ENCODE measurements at regions not wholly inside any gene's neighbourhood (a gene's known extent, or its start where the extent isn't known, plus 50 kb on each side); places are given as distances from the start of the nearest gene placed in this dataset.
"Not testable (repeated sequence)": the region's sequence is repeated elsewhere in the genome, so short reads cannot be mapped to it uniquely, and the experiment has no call there.

DNA sequence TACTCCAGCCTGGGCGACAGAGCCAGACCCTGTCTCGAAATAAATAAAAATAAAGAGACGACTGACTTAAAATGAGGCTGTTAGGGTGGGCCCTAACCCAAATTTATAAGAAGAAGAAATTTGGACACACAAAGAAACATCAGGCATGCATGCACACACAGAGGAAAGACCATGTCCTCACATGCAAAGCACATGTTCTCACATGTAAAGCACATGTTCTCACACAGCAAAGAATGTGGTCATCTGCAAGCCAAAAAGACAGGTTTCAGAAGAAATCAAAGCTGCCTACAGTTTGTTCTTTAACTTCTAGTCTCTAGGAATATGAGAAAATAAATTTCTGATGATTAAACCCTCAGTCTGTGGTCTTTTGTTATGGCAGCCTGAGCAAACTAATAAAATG lies 132.3 kb upstream of the CRIM1 start:
- DNase-seq = no peak

DNA sequence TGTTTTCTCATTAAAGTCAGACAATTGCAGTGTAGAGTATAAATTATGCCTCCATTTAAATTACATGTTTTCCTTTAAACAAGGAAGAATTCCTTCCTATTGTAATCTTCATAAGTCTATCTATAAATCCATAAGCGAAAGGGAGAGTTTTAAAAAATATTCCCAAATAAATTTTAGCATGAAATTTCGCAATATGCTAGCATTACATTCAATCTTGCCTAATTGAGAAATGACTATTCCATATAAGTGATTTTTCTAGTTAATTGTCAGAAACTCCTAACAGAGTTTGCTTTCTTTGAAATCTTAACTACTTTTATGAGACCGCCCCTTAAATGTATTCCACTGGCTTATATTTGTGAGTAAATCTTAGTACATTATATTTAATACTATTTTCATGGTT lies 133.1 kb upstream of the CRIM1 start:
- no peak for DNase-seq

DNA sequence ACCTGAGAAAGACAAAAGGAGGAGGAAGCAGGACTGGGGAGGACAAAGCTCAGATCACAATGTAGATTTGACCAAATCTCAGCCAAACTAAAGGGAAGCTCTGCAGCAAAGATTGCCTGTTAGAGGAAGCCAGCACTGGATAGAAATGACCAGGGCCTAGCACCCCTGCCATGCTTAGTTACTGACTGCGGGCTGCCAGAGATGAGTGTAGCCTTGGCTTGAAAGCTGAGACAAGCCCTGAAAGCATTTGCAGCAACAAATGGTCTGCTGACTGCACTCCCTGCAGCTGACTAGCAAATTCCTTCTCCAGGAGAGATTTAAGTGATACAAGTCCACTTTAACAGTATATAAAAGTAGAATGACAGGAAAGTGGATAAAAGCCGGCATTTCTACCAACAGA lies 140.9 kb upstream of the CRIM1 start:
- no peak for DNase-seq

- DNase-seq = no peak
Measured at GRCh38 chr2:36203366-36203765, 152.2 kb upstream of the CRIM1 start.

DNA sequence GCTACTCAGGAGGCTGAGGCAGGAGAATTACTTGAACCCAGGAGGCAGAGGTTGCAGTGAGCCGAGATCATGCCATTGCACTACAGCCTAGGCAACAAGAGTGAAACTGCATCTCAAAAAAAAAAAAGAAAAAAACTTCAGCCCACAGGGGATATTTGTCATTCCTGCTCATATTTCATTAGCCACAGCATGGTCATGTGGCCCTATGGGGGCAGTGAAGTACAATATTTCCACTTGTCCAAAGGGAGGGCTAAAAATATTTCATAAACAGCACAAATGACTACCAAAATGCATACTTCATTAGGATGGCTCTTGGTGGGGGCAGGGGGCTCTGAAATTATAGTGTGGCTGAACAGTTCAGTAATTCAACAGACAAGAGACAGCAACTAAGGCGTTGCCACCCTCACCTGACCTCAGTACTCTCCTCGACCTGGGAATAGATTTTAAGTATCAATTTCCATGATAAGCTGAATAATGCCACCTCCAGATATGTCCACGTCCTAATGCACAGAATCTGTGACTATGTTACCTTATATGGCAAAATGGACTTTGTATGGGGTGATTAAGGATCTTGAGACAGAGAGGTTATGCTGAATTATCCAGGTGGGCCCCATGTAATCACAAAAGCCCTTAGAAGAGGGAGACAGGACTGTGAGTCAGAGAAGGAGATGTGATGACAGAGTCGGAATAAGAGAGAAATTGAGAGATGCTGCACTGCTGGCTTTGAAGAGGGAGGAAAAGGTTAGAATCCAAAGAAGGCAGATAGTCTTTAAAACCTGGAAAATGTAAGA lies 158.2 kb upstream of the CRIM1 start:
- DNase-seq = no peak

GRCh38 chr2:36193680-36194079 lies 161.9 kb upstream of the CRIM1 start:
- DNase-seq = no peak

DNA sequence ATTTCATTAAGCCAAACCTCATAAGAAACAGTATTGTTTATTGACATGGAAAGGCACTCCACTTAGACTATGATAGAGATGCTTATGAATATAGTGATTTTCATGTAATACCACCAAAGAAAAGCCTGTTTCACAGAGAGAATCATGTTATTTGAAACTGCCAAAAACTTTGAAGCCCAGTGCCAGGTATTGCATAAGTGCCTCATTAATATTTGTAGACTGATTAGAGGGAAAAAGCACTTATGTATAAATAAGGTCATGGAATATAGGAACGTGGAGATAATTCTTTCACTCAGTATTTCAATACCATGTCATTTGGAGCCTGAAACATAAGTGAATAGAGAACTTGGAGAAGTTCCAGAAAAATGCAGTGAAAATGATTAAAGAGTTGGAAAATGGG lies 162.6 kb upstream of the CRIM1 start:
- DNase-seq = no peak

DNA sequence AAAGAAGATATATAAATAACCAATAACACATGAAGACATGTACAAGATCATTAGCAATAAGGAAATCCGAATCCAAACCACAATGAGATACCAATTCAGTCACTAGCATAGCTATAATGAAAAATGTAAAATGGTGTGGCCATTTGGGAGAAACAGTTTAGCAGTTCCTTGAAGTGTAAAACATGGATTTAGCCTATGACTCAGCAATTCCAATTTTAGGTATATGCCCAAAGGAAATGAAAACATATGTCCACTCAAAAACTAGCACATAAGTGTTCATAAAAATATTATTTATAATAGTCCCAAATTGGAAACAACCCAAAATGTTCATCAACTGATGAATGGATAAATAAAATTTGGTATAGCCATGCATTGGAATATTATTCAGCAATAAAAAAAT lies 165.5 kb upstream of the CRIM1 start:
- no peak for DNase-seq

DNA sequence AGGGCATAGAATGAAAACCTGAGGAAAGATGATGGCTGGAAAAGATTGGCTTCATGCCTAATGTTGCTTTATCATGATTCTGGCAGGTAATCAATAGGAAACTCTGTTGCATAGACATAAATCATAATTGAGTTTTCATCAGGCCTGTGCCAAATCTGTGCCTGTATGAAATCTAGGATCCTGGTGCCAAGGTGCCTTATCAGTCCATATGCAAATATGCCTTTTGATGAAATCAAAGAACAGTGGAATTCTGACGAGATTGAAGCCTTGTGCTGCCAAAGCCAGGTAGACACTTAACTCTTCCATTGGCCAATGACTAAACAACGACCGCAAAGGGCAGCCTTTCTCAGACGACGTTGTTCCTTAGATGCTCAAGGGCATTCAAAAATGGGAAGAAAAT lies 170.0 kb upstream of the CRIM1 start:
- no peak for DNase-seq

GRCh38 chr2:36184848-36185247 lies 170.7 kb upstream of the CRIM1 start:
- no peak for DNase-seq

DNA sequence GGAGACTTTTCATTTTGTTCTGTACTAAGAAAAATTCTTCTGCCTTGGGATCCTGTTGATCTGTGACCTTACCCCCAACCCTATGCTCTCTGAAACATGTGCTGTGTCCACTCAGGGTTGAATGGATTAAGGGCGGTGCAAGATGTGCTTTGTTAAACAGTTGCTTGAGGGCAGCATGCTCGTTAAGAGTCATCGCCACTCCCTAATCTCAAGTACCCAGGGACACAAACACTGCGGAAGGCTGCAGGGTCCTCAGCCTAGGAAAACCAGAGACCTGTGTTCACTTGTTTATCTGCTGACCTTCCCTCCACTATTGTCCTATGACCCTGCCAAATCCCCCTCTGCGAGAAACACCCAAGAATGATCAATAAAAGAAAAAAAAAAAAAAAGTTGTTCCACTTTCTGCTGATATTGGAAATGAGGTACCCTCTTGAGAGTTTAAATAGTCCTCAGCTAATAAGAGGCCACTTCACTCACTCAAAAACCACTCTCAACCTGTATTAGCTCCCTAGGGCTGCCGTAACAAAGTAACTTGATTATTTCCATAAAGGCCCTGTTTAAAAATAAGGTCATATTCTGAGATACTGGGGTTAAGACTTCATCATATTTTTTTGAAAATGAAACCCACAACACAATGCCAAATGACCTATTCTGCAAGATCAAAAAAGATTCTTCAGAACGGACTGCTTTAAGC lies 174.6 kb upstream of the CRIM1 start:
- DNase-seq = not testable (repeated sequence)

GRCh38 chr2:36180293-36180692 lies 175.3 kb upstream of the CRIM1 start:
- not testable (repeated sequence) for DNase-seq

DNA sequence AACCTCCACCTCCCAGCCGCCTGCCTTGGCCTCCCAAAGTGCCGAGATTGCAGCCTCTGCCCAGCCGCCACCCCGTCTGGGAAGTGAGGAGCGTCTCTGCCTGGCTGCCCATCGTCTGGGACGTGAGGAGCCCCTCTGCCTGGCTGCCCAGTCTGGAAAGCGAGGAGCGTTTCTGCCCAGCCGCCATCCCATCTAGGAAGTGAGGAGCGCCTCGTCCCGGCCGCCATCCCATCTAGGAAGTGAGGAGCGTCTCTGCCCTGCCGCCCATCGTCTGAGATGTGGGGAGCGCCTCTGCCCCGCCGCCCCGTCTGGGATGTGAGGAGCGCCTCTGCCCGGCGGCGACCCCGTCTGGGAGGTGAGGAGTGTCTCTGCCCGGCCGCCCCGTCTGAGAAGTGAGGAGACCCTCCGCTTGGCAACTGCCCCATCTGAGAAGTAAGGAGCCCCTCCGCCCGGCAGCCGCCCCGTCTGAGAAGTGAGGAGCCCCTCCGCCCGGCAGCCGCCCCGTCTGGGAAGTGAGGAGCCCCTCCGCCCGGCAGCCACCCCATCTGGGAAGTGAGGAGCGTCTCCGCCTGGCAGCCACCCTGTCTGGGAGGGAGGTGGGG lies 175.8 kb upstream of the CRIM1 start:
- not testable (repeated sequence) for DNase-seq

DNA sequence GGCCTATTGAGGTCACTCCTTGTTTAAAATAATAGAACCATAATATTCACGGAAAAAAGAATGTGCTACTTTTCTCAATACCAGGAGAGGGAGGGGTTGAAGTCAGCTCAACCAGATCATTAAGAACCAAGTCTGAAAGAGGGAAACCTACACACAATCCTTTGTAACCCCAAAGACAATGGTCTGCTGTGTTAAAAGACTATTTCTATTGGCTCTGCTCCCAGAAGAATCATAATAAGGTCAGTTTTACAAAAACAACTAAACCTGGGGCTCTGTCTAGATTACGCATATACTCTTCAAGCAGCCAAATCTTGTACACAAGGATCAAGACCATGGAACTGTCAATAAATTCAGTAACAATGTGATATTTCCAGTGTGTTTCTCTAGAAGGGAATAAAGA lies 177.2 kb upstream of the CRIM1 start:
- no peak for DNase-seq

- DNase-seq = no peak
Measured at GRCh38 chr2:36177282-36177681, 178.3 kb upstream of the CRIM1 start.

- DNase-seq = no peak
Measured at GRCh38 chr2:36174920-36175319, 180.7 kb upstream of the CRIM1 start.

DNA sequence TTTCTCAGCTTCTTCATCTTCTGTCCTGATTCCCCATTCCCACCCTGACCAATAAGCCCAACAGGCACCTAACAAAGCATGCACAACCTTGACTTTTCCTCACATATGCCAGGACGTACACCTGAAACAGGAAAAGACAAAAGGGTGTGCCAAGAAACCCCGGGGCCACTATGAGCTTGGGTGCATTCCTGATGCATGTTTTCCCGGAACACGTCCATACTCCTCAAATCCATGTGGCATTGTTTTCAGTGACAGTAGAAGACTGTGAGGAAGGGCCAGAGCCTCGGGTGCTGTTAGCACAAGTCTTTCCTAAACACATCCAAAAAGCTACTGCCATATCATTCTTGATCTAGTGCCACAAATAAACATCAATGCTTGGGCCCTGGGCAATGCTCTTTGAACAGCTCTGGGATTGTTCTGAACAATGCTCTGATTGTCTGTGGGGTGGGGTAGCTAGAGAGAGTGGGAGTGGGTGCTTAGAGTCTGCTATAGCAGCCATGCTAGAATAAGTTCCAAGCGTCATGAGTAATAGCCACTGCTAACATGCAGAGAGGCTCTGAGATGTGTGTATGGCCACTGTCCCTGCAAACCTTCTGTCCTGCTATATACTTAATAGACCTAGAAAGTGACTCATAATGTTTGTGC lies 181.7 kb upstream of the CRIM1 start:
- no peak for DNase-seq

DNA sequence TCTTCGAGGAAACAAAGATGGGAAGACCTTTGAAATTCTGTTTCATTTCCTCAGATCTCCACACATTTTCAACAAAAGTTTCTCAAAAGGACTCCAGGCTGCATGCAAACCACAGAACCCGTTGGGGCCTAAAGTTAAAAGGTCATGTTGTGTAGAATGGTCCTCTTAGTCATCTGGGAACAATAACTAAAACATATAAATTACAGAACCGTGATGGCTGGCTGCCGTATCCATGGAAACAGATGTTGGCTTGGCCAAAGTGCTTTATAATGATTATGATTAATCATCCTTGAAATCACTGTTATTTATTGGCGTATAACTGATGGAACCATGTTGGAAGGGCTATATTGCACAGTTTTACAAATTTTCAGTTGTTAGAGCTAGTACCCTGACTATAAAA lies 182.8 kb upstream of the CRIM1 start:
- no peak for DNase-seq

DNA sequence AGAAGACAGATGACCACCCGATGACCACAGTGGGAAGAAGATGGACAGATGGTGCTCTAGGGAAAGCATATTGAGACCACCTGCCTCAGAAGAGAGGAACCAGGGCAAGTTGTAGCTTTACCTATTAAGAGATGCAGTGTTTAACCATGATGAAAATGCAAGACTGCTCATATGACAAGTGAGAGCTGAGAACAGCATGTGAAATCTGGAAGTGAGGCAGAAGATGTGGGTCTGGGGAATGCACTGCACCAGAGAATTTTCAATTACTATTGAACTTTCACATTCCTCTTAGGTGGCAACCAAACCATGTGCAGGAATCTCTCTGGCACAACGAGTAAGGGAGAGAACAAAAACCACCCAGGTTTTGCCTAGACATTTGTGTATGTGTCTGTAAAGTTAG lies 184.8 kb upstream of the CRIM1 start:
- DNase-seq = no peak

DNA sequence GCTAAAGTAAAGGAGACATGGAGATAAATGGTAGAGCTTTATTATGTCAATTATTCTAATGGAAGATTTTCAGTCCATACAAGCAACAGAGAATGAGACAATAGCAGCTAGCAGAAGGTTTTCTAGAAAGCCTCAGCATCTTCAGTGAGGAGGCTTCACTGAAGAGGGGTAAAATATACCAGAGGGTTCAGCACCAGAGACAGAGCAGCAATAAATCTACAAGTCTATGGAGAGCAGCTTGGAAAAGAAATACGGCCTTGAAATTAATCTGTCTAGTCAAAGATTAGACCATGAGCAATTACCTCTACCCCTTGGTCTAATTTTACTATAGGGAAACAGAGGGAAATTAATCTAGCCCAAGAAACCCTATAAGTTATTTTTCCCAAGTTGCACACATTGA lies 185.7 kb upstream of the CRIM1 start:
- DNase-seq = no peak

DNA sequence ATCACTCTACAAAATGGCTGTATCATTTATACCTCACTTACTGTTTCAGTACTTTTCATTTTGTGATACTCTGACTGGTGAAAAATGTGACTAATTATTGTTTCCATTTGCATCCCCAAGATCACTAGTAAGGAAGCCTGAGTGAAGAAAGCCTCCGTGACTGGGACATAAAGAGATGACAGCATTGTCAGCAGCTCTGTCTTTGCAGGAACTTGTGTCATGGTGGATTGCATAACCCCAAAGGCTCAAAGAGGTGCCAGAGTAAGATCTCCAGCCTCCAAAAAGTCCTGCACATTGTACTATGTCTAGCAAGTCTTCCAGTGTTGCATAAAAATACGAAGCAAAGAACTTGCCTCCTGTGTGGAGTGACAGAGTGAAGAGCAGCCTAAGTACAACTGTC lies 187.5 kb upstream of the CRIM1 start:
- DNase-seq = no peak

GRCh38 chr2:36165132-36165531 lies 190.4 kb upstream of the CRIM1 start:
- DNase-seq = no peak

DNA sequence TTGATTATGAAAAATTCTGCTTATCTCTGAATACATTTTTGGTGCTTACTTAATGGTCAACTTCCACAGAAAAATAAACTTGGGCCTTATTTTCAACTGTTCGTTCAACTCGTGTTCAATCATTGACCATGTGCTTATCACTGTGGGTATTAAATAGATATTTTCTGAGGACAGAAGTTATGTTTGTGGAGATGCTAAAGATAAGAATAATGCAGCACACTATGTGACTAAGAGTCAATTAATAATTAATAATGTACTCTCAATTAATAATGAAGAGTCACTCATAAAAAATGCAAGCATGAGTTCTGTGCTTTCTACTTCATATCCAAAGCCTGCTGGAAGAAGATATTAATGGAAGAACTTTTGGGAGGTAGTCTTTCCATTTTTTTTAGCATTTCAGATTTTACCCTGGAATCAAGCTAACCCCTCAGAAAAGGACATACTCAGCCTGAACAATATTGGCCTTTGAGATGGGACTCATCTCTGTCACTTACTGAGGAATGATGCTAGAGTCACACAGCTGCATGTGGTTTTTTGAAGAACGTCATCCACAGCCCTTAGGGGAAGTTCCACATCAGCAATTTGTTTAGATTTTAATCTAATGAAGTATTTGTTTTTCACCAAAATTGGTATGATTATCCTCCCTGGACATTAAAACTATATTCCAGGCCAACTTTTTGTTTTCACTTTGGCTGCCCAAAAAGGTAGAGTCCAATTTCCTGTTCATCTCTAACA lies 191.9 kb upstream of the CRIM1 start:
- DNase-seq = no peak
